Large intestine (tissue), 3 donors: ENCODE measurements at regions not wholly inside any gene's neighbourhood (a gene's known extent, or its start where the extent isn't known, plus 50 kb on each side); places are given as distances from the start of the nearest gene placed in this dataset.

Source experiments
- DNase-seq, 2 donors: peaks; one replicate each; pipeline versions ENCODE4 v3.0.0 to v3.0.0-alpha.2; 2013
- H3K27ac ChIP-seq: one replicate; pipeline ENCODE4 v1.5.1; 2013; ENCODE audit warnings: low read length
- H3K27me3 ChIP-seq: 2 replicates; pipeline ENCODE4 v1.6.1; 2013; ENCODE audit warnings: low read length; ENCODE audit not compliant: control insufficient read depth, insufficient read depth
- H3K36me3 ChIP-seq: 2 replicates; pipeline ENCODE4 v1.6.1; 2013; ENCODE audit warnings: low read length; ENCODE audit not compliant: control insufficient read depth, insufficient read depth
- H3K4me1 ChIP-seq: one replicate; pipeline ENCODE4 v1.6.1; 2013; ENCODE audit warnings: low read length; ENCODE audit not compliant: control insufficient read depth, insufficient read depth
- H3K4me3 ChIP-seq: one replicate; pipeline ENCODE4 v1.5.1; 2013; ENCODE audit warnings: low read length
- H3K9me3 ChIP-seq: one replicate; pipeline ENCODE4 v1.6.1; 2013; ENCODE audit warnings: mild to moderate bottlenecking, low read depth, low read length, moderate library complexity; ENCODE audit not compliant: control insufficient read depth
- WGBS: methylation state at CpG from one replicate; pipeline ENCODE4 v1.1.5; 2013; ENCODE audit warnings: low lambda C conversion rate; ENCODE audit not compliant: insufficient coverage; 5-methylcytosine and 5-hydroxymethylcytosine counted together

DNA sequence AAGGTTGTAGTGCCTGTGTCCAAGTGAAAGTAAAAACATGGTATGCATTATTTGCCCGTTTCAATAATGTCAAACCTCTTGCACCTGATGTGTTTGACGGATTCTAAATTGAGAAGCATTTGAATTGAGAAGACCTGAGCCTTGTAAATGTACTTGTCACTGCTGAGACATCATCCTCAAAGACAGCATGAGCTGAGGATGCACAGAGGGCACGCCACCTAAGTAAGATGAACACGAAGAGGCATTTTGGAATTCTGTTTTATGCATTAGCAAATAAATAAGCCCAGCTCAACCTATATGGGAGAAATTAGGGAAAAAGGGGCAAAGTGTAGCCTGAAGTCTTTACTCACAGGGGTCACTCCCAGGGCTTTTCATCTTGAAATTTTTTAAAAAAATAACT lies 73.8 kb upstream of the SORCS1 start:
- Histone ChIP-seq H3K27ac (no peak overlapping the region), H3K9me3 (no peaks in the 10 kb centered on the region), H3K4me1 (no peaks in the 10 kb centered on the region), H3K27me3 (no peaks in the 10 kb centered on the region), H3K4me3 (no peak overlapping the region), H3K36me3 (no peaks in the 10 kb centered on the region)
- 83% methylated on average over 1 of the region's 4 CpGs for WGBS
- DNase-seq, result no peak

DNA sequence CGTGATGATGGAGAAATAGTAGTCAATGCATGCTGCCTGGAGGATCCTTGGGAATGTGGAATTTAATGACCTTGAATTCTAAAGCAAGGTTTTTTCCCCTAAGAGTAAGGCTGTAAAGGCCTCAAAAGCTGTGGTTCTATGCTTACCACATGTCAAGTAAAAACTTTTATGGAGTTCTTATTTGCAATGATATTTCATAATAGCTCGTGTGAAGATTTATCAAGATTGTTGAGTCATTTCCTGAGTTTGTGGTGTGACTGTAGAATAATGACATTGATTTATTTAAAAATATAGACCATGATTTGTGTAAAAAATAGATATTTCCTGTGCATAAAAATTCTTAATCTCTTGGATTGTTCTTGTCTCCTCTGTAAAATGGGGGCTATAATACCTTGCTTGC lies 67.5 kb upstream of the SORCS1 start:
- 75% methylated on average over 2 of the region's 2 CpGs for WGBS
- H3K9me3 ChIP-seq, result no peaks in the 10 kb centered on the region
- DNase-seq, result no peak
- no peaks in the 10 kb centered on the region for H3K4me1 ChIP-seq
- H3K27ac ChIP-seq, result no peak overlapping the region
- H3K27me3 ChIP-seq, result no peaks in the 10 kb centered on the region
- no peak overlapping the region for H3K4me3 ChIP-seq
- H3K36me3 ChIP-seq, result no peaks in the 10 kb centered on the region

DNA sequence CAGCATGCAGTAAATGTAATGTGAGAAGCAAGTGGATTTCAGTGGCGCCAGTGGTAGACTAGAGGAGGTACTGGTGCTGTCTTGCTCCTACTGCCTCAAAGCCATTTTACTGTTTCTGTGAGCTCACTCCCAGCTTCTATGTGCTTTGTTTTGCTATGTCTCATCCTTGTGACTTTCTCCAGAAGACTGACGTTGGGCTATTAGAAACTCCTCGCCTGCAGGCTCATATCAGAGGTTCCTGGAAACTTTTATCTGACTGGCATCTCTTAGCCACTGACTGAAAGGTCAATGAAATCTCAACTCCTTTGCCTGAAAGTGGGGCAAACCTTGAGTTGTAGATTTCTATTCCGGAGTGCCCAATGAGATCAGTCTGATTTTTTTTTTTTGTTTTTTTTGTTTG lies 66.4 kb upstream of the SORCS1 start:
- Histone ChIP-seq H3K9me3 (no peaks in the 10 kb centered on the region), H3K4me3 (no peak overlapping the region), H3K27ac (no peak overlapping the region), H3K27me3 (no peaks in the 10 kb centered on the region), H3K4me1 (no peaks in the 10 kb centered on the region), H3K36me3 (no peaks in the 10 kb centered on the region)
- 100% methylated on average over 1 of the region's 4 CpGs for WGBS
- no peak for DNase-seq

DNA sequence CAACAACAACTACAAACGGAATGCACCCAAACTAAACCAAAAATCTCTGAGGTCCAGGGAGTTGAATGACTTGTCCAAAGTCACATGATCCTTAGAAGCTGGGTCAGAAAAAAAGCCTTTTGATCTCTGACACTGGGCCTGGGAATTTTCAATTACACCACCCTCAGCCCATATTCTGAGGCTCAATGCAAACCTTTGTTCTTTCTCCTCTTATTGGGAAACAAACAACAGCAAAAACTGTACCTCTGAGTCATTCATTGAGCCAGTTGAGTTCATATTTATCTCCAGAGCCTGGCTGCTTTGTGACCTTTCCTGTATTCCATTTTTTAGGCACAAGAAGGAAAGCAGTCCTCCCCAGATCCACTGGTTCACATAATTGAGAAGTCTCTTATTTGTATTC lies 51.2 kb upstream of the SORCS1 start:
- 80% methylated on average over 1 of the region's 1 CpG for WGBS
- Histone ChIP-seq H3K27me3 (no peaks in the 10 kb centered on the region), H3K36me3 (no peaks in the 10 kb centered on the region), H3K9me3 (peaks cover 2% of the 10 kb centered on the region), H3K4me1 (no peaks in the 10 kb centered on the region), H3K4me3 (no peak overlapping the region), H3K27ac (no peak overlapping the region)
- DNase-seq, result no peak
